ENCODE measurements at regions not wholly inside any gene's neighbourhood (a gene's known extent, or its start where the extent isn't known, plus 50 kb on each side); places are given as distances from the start of the nearest gene placed in this dataset.

DNA sequence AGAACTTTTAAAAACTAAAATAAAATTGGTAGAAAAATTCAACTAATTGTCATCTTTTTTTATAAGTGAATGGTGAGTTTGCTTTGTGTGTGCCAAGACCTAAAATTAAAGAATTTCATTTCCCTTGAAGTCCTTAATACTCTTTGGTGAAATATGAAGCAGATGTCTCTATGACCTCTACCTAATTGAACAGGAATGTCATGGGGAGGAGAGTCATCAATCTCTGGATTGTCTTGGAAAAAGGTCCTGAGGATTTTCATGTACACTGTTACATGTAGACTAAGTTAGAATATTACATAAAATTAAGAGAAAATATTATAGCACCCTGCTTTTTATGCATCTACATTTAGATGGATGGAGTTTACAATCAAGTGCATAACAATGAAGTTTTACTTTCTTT, 177.9 kb upstream of the LRP1B start:
- H3K4me3 ChIP-seq (ENCODE audit: low read length) = no peak overlapping the region
- no peak for DNase-seq (ENCODE audit: low read depth)
- TF ChIP-seq CTCF (conservative IDR thresholded peaks at IDR 0.05; ENCODE audit: low read length) = no peak

DNA sequence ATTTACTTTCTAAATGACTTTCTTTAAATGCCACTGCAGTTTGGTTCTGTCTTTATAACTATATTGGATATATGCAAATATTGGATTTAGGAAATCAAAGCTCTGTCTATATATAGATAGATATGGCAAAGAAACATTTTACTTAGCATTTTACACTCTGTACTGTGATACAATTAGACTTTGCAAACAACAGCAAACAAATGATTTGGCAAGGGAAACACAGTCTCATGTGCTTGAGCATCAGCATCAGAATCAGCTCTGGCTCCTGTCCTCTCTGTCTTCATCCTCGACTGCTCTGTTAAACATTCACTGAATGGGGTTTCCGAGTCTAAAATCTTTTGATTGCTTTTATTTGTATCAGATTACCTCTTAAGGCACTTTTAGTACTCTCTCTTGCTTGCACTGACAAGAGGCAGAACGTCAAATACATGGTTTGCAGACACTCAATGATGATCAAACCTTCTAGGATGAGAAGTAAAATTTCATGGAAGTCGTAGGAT, 176.8 kb upstream of the LRP1B start:
- DNase-seq (ENCODE audit: low read depth) = no peak
- H3K4me3 ChIP-seq (ENCODE audit: low read length) = no peak overlapping the region
- TF ChIP-seq CTCF (conservative IDR thresholded peaks at IDR 0.05; ENCODE audit: low read length) = no peak

DNA sequence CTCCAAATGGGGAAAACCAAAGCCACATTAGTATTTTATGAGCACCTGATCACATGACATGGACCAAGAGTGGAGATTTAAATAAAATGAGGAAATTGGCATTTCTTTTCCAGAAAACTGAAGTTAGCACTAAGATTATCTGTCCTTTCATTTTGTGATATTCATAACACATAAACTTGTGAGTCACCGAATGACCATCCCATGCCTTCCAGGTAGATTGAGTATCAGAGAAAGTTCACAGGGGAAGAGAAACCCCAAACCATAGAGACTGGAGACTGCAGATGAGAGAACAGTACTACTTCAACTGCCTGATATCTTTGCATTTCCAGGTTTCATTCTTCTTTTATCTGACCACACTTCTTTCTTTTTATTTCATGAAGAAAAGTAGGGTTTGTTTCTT, 176.3 kb upstream of the LRP1B start:
- no peak overlapping the region for H3K4me3 ChIP-seq (ENCODE audit: low read length)
- DNase-seq (ENCODE audit: low read depth) = no peak
- TF ChIP-seq CTCF (conservative IDR thresholded peaks at IDR 0.05; ENCODE audit: low read length) = no peak

- TF ChIP-seq CTCF (conservative IDR thresholded peaks at IDR 0.05; ENCODE audit: low read length) = no peak
- DNase-seq (ENCODE audit: low read depth) = no peak
- H3K4me3 ChIP-seq (ENCODE audit: low read length) = no peak overlapping the region
Measured at GRCh38 chr2:142306131-142306530, 175.3 kb upstream of the LRP1B start.

DNA sequence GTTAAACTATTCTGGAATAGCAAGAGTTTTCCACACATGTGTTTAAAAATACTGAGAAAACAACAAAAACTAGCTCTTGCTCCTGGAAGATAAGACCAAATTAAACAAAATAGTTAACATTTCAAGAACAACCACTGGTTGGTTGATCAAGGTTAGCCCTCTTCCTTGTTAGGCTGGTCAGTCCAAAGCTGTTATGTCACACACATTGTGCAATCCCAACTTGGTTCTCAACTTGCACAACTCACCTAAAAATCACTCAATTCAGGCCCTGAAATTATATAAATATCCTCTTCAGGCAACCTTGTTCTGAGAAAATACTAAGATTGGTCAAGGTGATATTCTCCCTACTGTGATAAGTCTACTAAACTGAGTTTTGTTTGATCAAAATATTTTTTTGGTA, 169.7 kb upstream of the LRP1B start:
- no peak for TF ChIP-seq CTCF (conservative IDR thresholded peaks at IDR 0.05; ENCODE audit: low read length)
- DNase-seq (ENCODE audit: low read depth) = no peak

DNA sequence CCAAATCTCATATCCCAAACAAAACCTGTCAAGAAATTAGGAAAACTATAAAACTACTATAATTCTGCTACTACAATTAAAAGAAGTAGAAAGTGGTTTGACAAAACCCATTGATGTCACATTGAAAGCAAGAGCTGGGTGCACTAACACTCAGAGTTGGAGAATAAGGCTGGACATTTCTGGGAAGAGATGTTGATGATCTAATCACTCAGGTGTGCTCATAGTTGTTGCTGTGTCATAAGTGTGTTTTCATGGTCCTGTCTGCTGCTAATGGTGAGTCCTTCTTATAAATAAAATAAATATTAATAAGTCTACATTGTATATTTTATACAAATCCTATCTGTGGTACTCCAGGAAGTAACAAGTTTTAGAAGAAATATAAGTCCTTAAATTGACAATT, 168.2 kb upstream of the LRP1B start:
- TF ChIP-seq CTCF (conservative IDR thresholded peaks at IDR 0.05; ENCODE audit: low read length) = no peak
- no peak for DNase-seq (ENCODE audit: low read depth)
- no peak overlapping the region for H3K4me3 ChIP-seq (ENCODE audit: low read length)

More for the DNA sequence above, 169.7 kb upstream of the LRP1B start:
- H3K4me3 ChIP-seq (ENCODE audit: low read length) = no peak overlapping the region

DNA sequence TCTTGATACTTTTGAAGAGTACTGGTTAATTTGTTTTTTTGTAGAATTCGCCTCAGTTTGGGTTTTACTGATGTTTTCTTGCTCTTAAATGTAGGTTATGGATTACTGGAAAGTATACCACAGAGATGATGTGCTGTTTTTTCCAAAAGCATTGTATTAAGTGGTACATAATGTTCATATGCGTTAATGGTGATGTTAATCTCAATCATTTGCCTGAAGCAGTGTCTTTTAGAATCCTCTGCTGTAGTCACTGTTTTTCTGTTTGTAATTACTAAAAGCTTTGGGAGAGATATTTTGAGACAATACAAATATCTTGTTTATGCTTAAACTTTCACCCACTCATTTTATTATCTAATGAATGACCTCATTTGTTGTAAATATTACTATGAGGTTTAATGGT, 163.4 kb upstream of the LRP1B start:
- no peak for TF ChIP-seq CTCF (conservative IDR thresholded peaks at IDR 0.05; ENCODE audit: low read length)
- H3K4me3 ChIP-seq (ENCODE audit: low read length) = no peak overlapping the region
- DNase-seq (ENCODE audit: low read depth) = no peak
